ENCODE measurements at regions not wholly inside any gene's neighbourhood (a gene's known extent, or its start where the extent isn't known, plus 50 kb on each side); places are given as distances from the start of the nearest gene placed in this dataset.

- DNase-seq (ENCODE audit: low read depth): no peak
- H3K4me3 ChIP-seq (ENCODE audit: control insufficient read depth, low read depth, low read length): no peak overlapping the region
- TF ChIP-seq CTCF (IDR thresholded peaks at IDR 0.05; ENCODE audit: control insufficient read depth, insufficient read depth, low read depth, low read length, missing control alignments): no peak
These were observed 364.2 kb downstream of the JRKL start for GRCh38 chr11:96753997-96754396.

DNA sequence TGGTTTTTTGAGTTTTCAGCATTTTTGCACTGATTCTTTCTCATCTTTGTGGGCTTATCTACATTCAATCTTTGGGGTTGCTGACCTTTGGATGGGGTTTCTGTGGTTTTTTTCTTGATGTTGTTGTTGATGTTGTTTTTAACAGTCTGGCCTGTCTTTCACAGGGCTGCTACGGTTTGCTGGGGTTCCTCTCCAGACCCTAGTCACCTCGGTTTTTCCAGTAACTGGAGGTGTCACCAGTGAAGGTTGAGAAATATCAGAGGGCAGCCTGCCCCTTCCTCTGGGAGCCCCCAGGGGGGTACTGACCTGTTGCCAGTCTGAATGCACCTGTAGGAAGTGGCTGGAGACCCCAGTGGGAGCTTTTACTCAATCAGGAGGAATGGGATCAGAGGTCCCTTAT, 365.4 kb downstream of the JRKL start:
- no peak for TF ChIP-seq CTCF (IDR thresholded peaks at IDR 0.05; ENCODE audit: control insufficient read depth, insufficient read depth, low read depth, low read length, missing control alignments)
- H3K4me3 ChIP-seq (ENCODE audit: control insufficient read depth, low read depth, low read length): no peak overlapping the region
- no peak for DNase-seq (ENCODE audit: low read depth)

- TF ChIP-seq CTCF (IDR thresholded peaks at IDR 0.05; ENCODE audit: control insufficient read depth, insufficient read depth, low read depth, low read length, missing control alignments): no peak
- H3K4me3 ChIP-seq (ENCODE audit: control insufficient read depth, low read depth, low read length): no peak overlapping the region
- no peak for DNase-seq (ENCODE audit: low read depth)
These were observed 365.9 kb downstream of the JRKL start for GRCh38 chr11:96755752-96756151.

DNA sequence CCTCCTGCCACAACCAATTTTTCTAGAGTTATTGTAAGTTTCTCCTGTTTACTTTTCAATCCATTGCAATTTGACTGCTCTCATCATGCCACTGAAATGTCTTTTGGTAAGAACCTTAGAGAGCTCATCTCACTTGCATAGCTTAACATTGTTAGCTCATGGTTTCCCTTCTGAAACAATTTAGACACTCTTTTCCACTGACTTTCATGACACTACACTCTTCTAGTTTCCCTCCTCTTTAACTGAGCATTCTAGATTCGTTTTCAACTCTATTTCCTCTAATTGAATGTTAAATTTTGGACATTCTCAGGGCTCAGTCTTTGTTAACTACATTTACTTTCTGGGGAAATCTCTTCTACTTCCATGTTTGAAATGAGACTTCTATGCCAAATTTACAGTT, 369.1 kb downstream of the JRKL start:
- TF ChIP-seq CTCF (IDR thresholded peaks at IDR 0.05; ENCODE audit: control insufficient read depth, insufficient read depth, low read depth, low read length, missing control alignments): no peak
- no peak for DNase-seq (ENCODE audit: low read depth)
- no peak overlapping the region for H3K4me3 ChIP-seq (ENCODE audit: control insufficient read depth, low read depth, low read length)

- no peak for DNase-seq (ENCODE audit: low read depth)
- TF ChIP-seq CTCF (IDR thresholded peaks at IDR 0.05; ENCODE audit: control insufficient read depth, insufficient read depth, low read depth, low read length, missing control alignments): no peak
- no peak overlapping the region for H3K4me3 ChIP-seq (ENCODE audit: control insufficient read depth, low read depth, low read length)
These were observed 370.5 kb downstream of the JRKL start for GRCh38 chr11:96760306-96760705.

- DNase-seq (ENCODE audit: low read depth): no peak
- no peak for TF ChIP-seq CTCF (IDR thresholded peaks at IDR 0.05; ENCODE audit: control insufficient read depth, insufficient read depth, low read depth, low read length, missing control alignments)
- no peak overlapping the region for H3K4me3 ChIP-seq (ENCODE audit: control insufficient read depth, low read depth, low read length)
These were observed 371.0 kb downstream of the JRKL start for GRCh38 chr11:96760815-96761214.

GRCh38 chr11:96761451-96761850, 371.6 kb downstream of the JRKL start:
- no peak for TF ChIP-seq CTCF (IDR thresholded peaks at IDR 0.05; ENCODE audit: control insufficient read depth, insufficient read depth, low read depth, low read length, missing control alignments)
- no peak for DNase-seq (ENCODE audit: low read depth)
- H3K4me3 ChIP-seq (ENCODE audit: control insufficient read depth, low read depth, low read length): no peak overlapping the region
